ENCODE measurements at regions not wholly inside any gene's neighbourhood (a gene's known extent, or its start where the extent isn't known, plus 50 kb on each side); places are given as distances from the start of the nearest gene placed in this dataset.
"Not testable (repeated sequence)": the region's sequence is repeated elsewhere in the genome, so short reads cannot be mapped to it uniquely, and the experiment has no call there.

- ATAC-seq; intact Hi-C loops (cut with DNase I): not testable (repeated sequence)
Observed at GRCh38 chr3:80897005-80897404, 864.4 kb downstream of the GBE1 start.

DNA sequence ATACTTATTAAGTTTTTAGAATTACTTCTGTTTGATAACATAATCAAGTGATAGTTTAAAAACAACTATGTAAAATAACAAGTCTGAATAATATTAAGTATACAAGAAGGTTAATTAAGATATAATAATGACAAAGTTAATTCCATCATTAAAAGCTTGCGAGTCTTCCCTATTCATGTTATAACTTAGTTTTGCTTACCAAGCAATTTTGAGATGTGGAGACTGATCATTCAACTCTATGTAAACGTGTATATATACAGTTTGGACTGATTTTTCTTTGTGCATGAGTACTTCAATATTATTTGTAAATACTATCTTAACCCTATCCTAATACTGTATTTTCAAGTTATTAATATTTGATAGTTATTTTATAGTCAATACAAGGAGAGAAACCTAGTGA, 870.9 kb downstream of the GBE1 start:
- DNase-seq (ENCODE audit: missing footprints) (no peak), ATAC-seq (no peak)
- intact Hi-C loops (cut with DNase I) = no loop called here

More at GRCh38 chr3:80897005-80897404, 864.4 kb downstream of the GBE1 start:
- not testable (repeated sequence) for DNase-seq (ENCODE audit: missing footprints)

DNA sequence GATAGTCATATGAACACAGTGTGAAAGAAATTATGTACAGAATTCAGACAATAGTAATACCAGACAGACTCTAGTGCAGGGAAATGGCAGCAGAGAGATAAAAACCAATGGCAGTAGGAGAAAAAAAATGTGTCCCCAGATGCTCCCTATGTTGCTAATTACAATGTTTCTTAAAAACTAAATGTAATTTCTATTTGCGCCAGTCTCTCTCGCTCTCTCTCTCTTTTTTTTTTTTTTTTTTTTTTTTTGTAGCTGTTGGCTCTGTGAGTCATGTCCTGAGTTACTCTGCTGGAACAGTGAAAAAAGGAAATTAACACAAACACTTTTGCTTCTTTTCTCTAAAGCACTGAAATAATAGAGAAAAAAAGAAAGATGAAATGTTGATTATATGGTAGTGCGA, 871.9 kb downstream of the GBE1 start:
- DNase-seq (ENCODE audit: missing footprints) = no peak
- intact Hi-C loops (cut with DNase I) = no loop called here
- ATAC-seq = no peak

DNA sequence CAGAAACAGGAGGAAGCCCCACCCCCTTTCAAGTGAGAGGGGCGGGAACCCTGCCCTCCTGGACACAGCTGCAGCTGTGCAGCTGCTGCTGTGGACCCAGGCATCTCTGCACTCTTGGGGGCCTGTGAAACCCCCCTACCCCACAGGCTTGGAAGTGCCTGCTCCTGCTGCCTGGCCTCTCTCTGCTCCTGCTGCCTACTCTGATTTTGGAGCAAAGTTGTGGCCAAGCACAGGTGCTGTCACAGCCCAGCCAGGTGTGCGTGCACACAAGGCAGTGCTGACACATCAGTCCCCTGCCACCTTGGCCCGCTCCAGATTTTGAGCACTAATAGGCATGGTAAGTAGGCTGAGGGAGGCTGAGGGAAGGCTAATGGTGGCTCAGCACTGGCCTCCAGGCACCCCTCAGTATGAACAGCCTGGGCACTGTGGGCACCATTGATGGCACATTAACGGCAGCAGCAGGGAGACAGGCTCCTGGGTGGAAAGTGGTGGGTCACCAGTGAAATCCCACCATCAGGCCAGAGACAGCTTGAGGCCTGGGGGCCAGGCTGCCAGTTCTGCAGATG, 890.9 kb downstream of the GBE1 start:
- intact Hi-C loops (cut with DNase I) = no loop called here
- ATAC-seq (no peak), DNase-seq (ENCODE audit: missing footprints) (peak; percentile 52)

- DNase-seq (ENCODE audit: missing footprints) (no peak), ATAC-seq (no peak)
- intact Hi-C loops (cut with DNase I) = no loop called here
Observed at GRCh38 chr3:80855482-80855881, 906.0 kb downstream of the GBE1 start.

DNA sequence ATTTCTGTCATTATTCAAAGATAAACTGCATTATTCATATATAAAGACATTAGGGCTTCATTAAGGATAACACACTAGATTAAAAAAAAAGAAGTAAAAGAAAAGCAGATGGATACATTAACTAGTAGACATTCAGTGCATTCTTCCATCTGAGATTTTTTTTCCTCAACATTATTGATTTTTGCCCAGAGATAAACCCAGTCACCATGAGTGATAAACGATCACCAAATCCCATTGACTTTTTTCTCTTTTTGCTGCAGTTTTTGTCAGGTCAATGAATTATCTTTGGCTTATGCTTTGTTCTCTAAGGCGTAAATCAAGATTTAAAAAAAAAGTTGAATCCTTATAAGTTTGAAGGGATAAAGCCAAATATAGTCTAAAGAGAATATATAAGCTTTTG, 925.0 kb downstream of the GBE1 start:
- no peak for ATAC-seq
- DNase-seq (ENCODE audit: missing footprints) = no peak
- intact Hi-C loops (cut with DNase I) = no loop called here

- intact Hi-C loops (cut with DNase I) = no loop called here
- DNase-seq (ENCODE audit: missing footprints) (no peak), ATAC-seq (no peak)
Observed at GRCh38 chr3:80807577-80807976, 953.9 kb downstream of the GBE1 start.

GRCh38 chr3:80806673-80807072, 954.8 kb downstream of the GBE1 start:
- DNase-seq (ENCODE audit: missing footprints) (no peak), ATAC-seq (no peak)
- intact Hi-C loops (cut with DNase I) = no loop called here

GRCh38 chr3:80788914-80789313, 972.5 kb downstream of the GBE1 start:
- no peak for DNase-seq (ENCODE audit: missing footprints)
- no peak for ATAC-seq
- intact Hi-C loops (cut with DNase I) = no loop called here

GRCh38 chr3:80785875-80786274, 975.6 kb downstream of the GBE1 start:
- ATAC-seq (no peak), DNase-seq (ENCODE audit: missing footprints) (no peak)
- intact Hi-C loops (cut with DNase I) = no loop called here

GRCh38 chr3:80785475-80785874, 976.0 kb downstream of the GBE1 start:
- no peak for DNase-seq (ENCODE audit: missing footprints)
- ATAC-seq = no peak
- intact Hi-C loops (cut with DNase I) = no loop called here

- ATAC-seq = no peak
- no peak for DNase-seq (ENCODE audit: missing footprints)
- intact Hi-C loops (cut with DNase I) = no loop called here
Observed at GRCh38 chr3:80771085-80771484, 990.4 kb downstream of the GBE1 start.

DNA sequence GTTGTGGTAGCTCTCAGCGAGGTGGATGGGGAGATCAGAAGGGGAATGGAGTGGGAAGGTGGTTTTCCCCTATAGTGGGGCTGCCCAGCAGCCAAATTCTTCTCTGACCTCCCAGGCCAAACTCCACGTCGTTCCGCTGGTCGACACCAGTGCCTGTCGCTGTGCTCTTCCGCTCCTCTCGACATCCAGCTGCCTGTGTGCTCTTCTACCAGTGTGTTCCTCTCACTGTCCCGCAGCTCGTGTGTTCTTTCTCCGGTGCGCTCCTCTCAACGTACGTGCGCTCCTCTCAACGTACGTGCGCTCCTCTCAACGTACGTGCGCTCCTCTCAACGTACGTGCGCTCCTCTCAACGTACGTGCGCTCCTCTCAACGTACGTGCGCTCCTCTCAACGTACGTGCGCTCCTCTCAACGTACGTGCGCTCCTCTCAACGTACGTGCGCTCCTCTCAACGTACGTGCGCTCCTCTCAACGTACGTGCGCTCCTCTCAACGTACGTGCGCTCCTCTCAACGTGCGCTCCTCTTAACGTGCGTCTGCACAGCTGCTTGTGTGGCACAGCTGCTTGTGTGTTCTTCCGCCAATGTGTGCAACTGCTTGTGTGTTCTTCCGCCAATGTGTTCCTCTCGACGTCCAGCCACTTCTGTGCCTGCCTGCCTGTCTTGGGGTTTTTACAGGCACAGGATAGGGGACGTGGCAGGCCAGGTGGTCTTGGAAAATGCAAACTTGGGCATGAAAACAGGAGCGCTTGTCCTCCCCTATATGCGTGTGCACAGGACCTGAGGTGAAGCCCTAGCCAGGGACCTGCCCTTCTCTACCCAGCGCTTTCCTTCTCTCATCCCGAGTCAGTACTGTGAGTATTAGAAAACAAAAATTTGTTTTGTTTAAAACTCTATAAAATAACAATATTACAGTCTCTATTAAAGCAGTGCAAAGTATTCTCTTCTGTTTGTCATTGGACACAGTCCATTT, 991.1 kb downstream of the GBE1 start:
- DNase-seq (ENCODE audit: missing footprints) (no peak), ATAC-seq (no peak)
- intact Hi-C loops (cut with DNase I) = no loop called here

- intact Hi-C loops (cut with DNase I) = no loop called here
- peak; percentile 40 for DNase-seq (ENCODE audit: missing footprints)
- no peak for ATAC-seq
Observed at GRCh38 chr3:80769683-80770082, 991.8 kb downstream of the GBE1 start.

DNA sequence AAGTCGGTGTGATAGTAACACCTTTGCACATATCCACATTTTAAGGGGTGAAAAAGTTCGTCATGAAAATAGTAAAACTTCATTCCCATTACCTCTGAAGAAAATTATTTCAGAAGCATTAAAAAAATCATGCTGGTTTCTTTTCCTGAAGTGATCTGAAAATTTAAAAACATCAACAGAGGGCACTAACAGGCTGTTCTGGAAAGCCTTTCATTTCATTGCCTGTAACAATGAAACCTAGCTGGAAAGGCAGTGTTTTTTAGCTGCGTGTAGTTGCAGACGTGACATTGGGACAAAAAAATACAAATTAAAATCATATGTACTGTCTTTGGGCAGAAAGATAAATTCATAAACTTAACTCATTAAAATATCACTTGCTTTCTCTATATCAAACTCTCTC, 993.8 kb downstream of the GBE1 start:
- DNase-seq (ENCODE audit: missing footprints) (no peak), ATAC-seq (no peak)
- intact Hi-C loops (cut with DNase I) = no loop called here

DNA sequence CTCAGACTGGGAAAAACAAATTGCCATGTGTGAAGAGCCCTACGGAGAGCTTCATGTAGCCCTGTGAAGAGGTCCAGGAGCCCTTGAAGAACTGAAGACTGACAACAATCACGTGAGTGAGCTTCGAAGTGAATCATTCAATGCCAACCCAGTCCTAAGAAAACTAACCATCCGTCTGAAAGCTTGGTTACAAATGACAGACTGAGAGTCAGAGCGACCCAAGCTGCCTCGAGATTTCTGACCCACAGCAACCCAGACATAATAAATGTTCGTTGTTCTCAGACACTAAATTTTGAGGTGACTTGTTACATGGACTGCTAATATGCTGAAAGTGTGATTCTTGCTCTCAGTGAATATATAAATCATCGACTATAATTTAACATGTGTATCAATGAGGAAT, 987.2 kb upstream of the ROBO1 start:
- ATAC-seq (no peak), DNase-seq (ENCODE audit: missing footprints) (no peak)
- intact Hi-C loops (cut with DNase I) = no loop called here

- intact Hi-C loops (cut with DNase I) = no loop called here
- ATAC-seq (no peak), DNase-seq (ENCODE audit: missing footprints) (no peak)
Observed at GRCh38 chr3:80753021-80753420, 985.2 kb upstream of the ROBO1 start.

- DNase-seq (ENCODE audit: missing footprints) = no peak
- no peak for ATAC-seq
- intact Hi-C loops (cut with DNase I) = no loop called here
Observed at GRCh38 chr3:80750637-80751036, 982.8 kb upstream of the ROBO1 start.

- no peak for DNase-seq (ENCODE audit: missing footprints)
- intact Hi-C loops (cut with DNase I) = no loop called here
- no peak for ATAC-seq
Observed at GRCh38 chr3:80734920-80735319, 967.1 kb upstream of the ROBO1 start.

- no peak for DNase-seq (ENCODE audit: missing footprints)
- ATAC-seq = no peak
- intact Hi-C loops (cut with DNase I) = no loop called here
Observed at GRCh38 chr3:80734483-80734882, 966.7 kb upstream of the ROBO1 start.
